IPS-18a (cell line): ENCODE measurements at regions not wholly inside any gene's neighbourhood (a gene's known extent, or its start where the extent isn't known, plus 50 kb on each side); places are given as distances from the start of the nearest gene placed in this dataset.
"Not testable (repeated sequence)": the region's sequence is repeated elsewhere in the genome, so short reads cannot be mapped to it uniquely, and the experiment has no call there.

ENCODE experiments used
- H3K27ac ChIP-seq: one replicate; pipeline ENCODE4 v1.5.1; 2013; ENCODE audit warnings: low read length
- H3K27me3 ChIP-seq: one replicate; pipeline ENCODE4 v1.6.1; 2013; ENCODE audit warnings: mild to moderate bottlenecking, low read length; ENCODE audit not compliant: control insufficient read depth, insufficient read depth
- H3K36me3 ChIP-seq: one replicate; pipeline ENCODE4 v1.6.1; 2013; ENCODE audit warnings: low read depth, low read length; ENCODE audit not compliant: control insufficient read depth
- H3K4me1 ChIP-seq: one replicate; pipeline ENCODE4 v1.6.1; 2013; ENCODE audit warnings: low read depth, low read length; ENCODE audit not compliant: control insufficient read depth
- H3K4me3 ChIP-seq: one replicate; pipeline ENCODE4 v1.5.1; 2013; ENCODE audit warnings: low read length
- H3K9ac ChIP-seq: one replicate; pipeline ENCODE4 v1.6.1; 2013; ENCODE audit warnings: mild to moderate bottlenecking, low read length, moderate library complexity
- H3K9me3 ChIP-seq: one replicate; pipeline ENCODE4 v1.6.1; 2013; ENCODE audit warnings: low read depth, low read length; ENCODE audit not compliant: control insufficient read depth

GRCh38 chr11:134592391-134592990 lies 180.4 kb upstream of the B3GAT1 start:
- H3K4me1 ChIP-seq = no peaks in the 10 kb centered on the region
- H3K27ac ChIP-seq = no peak overlapping the region
- no peak overlapping the region for H3K9ac ChIP-seq
- no peaks in the 10 kb centered on the region for H3K9me3 ChIP-seq
- no peak overlapping the region for H3K4me3 ChIP-seq
- no peaks in the 10 kb centered on the region for H3K27me3 ChIP-seq
- no peaks in the 10 kb centered on the region for H3K36me3 ChIP-seq

DNA sequence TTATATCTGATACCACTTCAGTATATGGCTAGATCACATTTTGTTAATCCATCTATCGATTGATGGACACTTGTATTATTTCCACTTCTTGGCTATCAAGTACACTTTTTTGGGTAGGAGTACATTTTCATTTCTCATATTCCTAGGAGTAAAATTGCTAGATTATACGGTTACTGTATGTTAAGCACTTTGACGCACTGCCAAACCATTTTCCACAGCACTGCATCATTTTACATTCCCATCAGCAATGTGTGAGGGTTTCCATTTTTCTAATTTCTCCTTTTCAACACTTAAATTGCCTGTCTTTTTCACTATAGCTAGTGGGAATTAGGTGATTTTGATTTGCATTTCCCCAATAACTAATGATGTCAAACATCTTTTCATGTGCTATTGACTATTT lies 179.3 kb upstream of the B3GAT1 start:
- no peaks in the 10 kb centered on the region for H3K9me3 ChIP-seq
- H3K9ac ChIP-seq = no peak overlapping the region
- no peaks in the 10 kb centered on the region for H3K36me3 ChIP-seq
- H3K4me1 ChIP-seq = no peaks in the 10 kb centered on the region
- no peak overlapping the region for H3K27ac ChIP-seq
- H3K27me3 ChIP-seq = no peaks in the 10 kb centered on the region
- no peak overlapping the region for H3K4me3 ChIP-seq

- H3K27me3 ChIP-seq = no peaks in the 10 kb centered on the region
- peaks cover 2% of the 10 kb centered on the region for H3K4me1 ChIP-seq
- no peaks in the 10 kb centered on the region for H3K9me3 ChIP-seq
- no peak overlapping the region for H3K9ac ChIP-seq
- no peak overlapping the region for H3K4me3 ChIP-seq
- no peak overlapping the region for H3K27ac ChIP-seq
- H3K36me3 ChIP-seq = no peaks in the 10 kb centered on the region
Observed at GRCh38 chr11:134589129-134589528, 177.1 kb upstream of the B3GAT1 start.

DNA sequence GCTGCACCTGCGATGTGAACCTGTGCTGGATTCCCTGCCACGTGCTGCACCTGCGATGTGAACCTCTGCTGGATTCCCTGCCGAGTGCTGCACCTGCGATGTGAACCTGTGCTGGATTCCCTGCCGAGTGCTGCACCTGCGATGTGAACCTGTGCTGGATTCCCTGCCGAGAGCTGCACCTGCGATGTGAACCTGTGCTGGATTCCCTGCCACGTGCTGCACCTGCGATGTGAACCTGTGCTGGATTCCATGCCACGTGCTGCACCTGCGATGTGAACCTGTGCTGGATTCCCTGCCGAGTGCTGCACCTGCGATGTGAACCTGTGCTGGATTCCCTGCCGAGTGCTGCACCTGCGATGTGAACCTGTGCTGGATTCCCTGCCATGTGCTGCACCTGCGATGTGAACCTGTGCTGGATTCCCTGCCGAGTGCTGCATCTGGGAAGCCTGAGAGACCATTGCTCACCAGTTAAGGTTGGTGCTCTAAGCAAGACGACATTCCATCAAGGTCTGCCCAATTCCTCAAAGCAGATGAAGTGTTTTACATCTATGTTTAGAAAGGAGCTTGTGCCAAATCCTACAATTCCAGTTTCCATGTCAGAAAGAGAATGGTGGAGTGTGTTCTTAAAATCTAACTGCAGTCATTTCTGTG lies 176.5 kb upstream of the B3GAT1 start:
- not testable (repeated sequence) for H3K27me3 ChIP-seq, H3K9ac ChIP-seq

DNA sequence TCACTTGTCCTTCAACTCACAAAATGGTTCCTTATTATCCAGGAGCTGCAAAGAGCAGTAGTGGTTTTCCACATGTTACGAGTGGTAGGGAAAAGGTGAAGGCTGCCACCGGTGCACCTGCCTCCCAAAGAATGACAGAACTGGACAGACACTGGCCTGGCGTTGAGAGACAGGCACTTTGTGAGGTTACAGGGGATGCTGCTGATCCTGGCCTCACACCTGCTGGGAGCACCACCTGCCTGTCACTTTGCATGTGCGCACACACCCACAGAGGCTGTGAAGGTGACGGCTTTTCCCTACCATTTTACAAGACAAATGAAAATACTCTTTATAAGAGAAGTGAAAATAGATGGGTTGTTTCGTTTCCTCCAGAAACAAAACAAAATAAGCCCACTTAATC lies 175.3 kb upstream of the B3GAT1 start:
- Histone ChIP-seq H3K4me1 (peaks cover 2% of the 10 kb centered on the region), H3K9ac (no peak overlapping the region), H3K36me3 (no peaks in the 10 kb centered on the region), H3K4me3 (no peak overlapping the region), H3K27ac (no peak overlapping the region), H3K27me3 (no peaks in the 10 kb centered on the region), H3K9me3 (no peaks in the 10 kb centered on the region)

More for the DNA sequence above, 176.5 kb upstream of the B3GAT1 start:
- not testable (repeated sequence) for H3K4me1 ChIP-seq, H3K27ac ChIP-seq, H3K36me3 ChIP-seq, H3K4me3 ChIP-seq, H3K9me3 ChIP-seq

DNA sequence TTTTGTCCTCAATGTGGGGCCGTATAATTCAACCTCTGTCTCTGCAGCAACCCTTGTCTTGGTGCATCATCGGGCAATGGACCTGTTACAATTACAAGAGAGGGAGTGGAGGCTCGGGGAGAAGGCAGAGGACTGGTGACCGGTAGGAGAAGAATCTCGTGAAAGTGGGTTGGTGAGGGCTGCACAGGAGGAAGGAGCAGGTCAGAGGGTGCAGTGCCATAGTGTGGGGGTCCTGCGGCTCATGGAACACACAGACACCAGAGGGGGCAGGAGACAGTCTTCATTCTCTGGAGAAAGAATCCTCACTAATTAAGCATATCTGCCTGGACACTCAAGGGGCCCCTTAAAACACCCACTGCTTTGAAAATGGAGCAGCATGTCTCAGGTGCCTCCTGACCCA lies 174.7 kb upstream of the B3GAT1 start:
- no peak overlapping the region for H3K9ac ChIP-seq
- no peaks in the 10 kb centered on the region for H3K36me3 ChIP-seq
- no peaks in the 10 kb centered on the region for H3K27me3 ChIP-seq
- no peaks in the 10 kb centered on the region for H3K9me3 ChIP-seq
- H3K4me3 ChIP-seq = no peak overlapping the region
- peaks cover 2% of the 10 kb centered on the region for H3K4me1 ChIP-seq
- H3K27ac ChIP-seq = no peak overlapping the region

- H3K4me1 ChIP-seq = peaks cover 2% of the 10 kb centered on the region
- no peaks in the 10 kb centered on the region for H3K9me3 ChIP-seq
- no peak overlapping the region for H3K27ac ChIP-seq
Observed at GRCh38 chr11:134585666-134586610, 173.9 kb upstream of the B3GAT1 start.

DNA sequence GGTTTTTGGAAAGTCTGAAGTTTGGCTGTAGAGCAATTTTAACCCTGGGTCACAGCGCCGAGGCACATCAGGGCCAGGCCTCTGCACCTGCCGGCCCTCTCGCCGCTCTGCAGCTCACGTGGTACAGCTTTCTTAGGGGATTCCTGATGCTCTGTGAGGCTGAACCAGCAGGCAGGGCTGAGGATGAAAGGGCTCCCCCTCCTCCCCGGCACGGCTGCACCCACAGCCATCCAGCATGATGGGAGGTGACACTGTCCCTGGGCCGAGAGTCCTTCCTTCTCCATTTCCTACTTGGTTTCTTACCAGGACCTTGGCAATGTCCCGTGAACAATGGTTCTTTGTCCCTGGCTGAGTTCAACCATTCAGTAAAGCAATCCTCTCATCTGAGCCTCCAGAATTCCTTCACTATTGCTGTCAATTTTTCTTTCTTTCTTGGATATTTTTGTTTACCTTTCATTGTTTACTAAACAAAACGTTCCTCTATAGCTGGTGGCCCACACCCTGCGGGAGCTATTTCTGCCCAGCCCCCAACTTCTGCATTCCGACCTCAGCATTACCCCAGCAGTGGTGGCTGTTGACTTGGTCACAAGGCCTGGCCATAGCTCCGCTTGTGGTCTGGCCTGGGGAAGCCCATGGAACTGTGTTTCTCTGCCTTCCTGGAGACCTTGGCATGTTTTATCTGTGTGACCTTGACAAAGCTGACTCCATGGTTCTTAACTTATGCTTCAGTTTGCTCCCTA lies 172.8 kb upstream of the B3GAT1 start:
- H3K36me3 ChIP-seq = no peaks in the 10 kb centered on the region
- no peak overlapping the region for H3K4me3 ChIP-seq
- peaks cover 2% of the 10 kb centered on the region for H3K4me1 ChIP-seq
- H3K27me3 ChIP-seq = no peaks in the 10 kb centered on the region
- no peak overlapping the region for H3K9ac ChIP-seq
- H3K27ac ChIP-seq = no peak overlapping the region
- no peaks in the 10 kb centered on the region for H3K9me3 ChIP-seq

More at GRCh38 chr11:134585666-134586610, 173.9 kb upstream of the B3GAT1 start:
- Histone ChIP-seq H3K4me3 (no peak overlapping the region), H3K36me3 (no peaks in the 10 kb centered on the region), H3K27me3 (no peaks in the 10 kb centered on the region), H3K9ac (no peak overlapping the region)

- H3K27me3 ChIP-seq = no peaks in the 10 kb centered on the region
- H3K36me3 ChIP-seq = no peaks in the 10 kb centered on the region
- H3K9me3 ChIP-seq = no peaks in the 10 kb centered on the region
- peaks cover 2% of the 10 kb centered on the region for H3K4me1 ChIP-seq
- H3K4me3 ChIP-seq = no peak overlapping the region
- H3K27ac ChIP-seq = no peak overlapping the region
- no peak overlapping the region for H3K9ac ChIP-seq
Observed at GRCh38 chr11:134584001-134584561, 172.0 kb upstream of the B3GAT1 start.

GRCh38 chr11:134583397-134583990 lies 171.5 kb upstream of the B3GAT1 start:
- H3K36me3 ChIP-seq = no peaks in the 10 kb centered on the region
- H3K9ac ChIP-seq = no peak overlapping the region
- no peaks in the 10 kb centered on the region for H3K27me3 ChIP-seq
- H3K4me1 ChIP-seq = peaks cover 2% of the 10 kb centered on the region
- no peak overlapping the region for H3K27ac ChIP-seq
- H3K4me3 ChIP-seq = no peak overlapping the region
- no peaks in the 10 kb centered on the region for H3K9me3 ChIP-seq

DNA sequence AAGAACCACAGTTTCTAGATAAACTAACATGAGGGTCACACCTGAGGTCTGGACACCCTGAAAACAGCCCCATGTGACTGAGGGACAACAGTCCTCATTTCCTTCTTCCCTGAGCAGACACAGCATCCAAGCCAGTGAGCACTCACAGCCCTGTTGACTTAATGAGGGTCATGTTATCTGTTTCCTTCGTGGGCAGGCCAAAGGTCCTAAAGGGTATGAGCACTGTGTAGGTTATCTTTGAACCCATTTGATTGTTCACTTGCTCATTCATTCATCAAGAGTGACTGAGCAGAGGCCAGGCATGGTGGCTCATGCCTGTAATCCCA lies 170.7 kb upstream of the B3GAT1 start:
- no peak overlapping the region for H3K4me3 ChIP-seq
- H3K9me3 ChIP-seq = no peaks in the 10 kb centered on the region
- H3K4me1 ChIP-seq = peaks cover 2% of the 10 kb centered on the region
- H3K27ac ChIP-seq = no peak overlapping the region
- no peak overlapping the region for H3K9ac ChIP-seq
- H3K27me3 ChIP-seq = no peaks in the 10 kb centered on the region
- no peaks in the 10 kb centered on the region for H3K36me3 ChIP-seq
